ENCODE measurements at regions not wholly inside any gene's neighbourhood (a gene's known extent, or its start where the extent isn't known, plus 50 kb on each side); places are given as distances from the start of the nearest gene placed in this dataset.

- Histone ChIP-seq H3K4me1 (ENCODE audit: control insufficient read depth, extremely low read depth, insufficient read depth, low read length) (no peaks in the 10 kb centered on the region), H3K27ac (ENCODE audit: insufficient read depth, low read length) (no peak overlapping the region), H4K20me1 (ENCODE audit: control insufficient read depth, extremely low read depth, insufficient read depth, low read length) (no peaks in the 10 kb centered on the region), H3K9me3 (ENCODE audit: control insufficient read depth, insufficient read depth, low read depth, low read length) (no peaks in the 10 kb centered on the region), H3K4me3 (replicated peaks in 1 of 4; ENCODE audit: control extremely low read depth in 1 of 4, insufficient read depth in 1 of 4, low read depth in 3 of 4, low read length in 4 of 4) (no peak overlapping the region), H2AFZ (ENCODE audit: low read length) (no peak overlapping the region), H3K9ac (ENCODE audit: insufficient read depth, low read length) (no peak overlapping the region), H3K27me3 (ENCODE audit: control insufficient read depth, insufficient read depth, low read length) (no peaks in the 10 kb centered on the region), H3K79me2 (ENCODE audit: control insufficient read depth, insufficient read depth, low read length) (no peaks in the 10 kb centered on the region), H3K4me2 (ENCODE audit: extremely low read depth, insufficient read depth, low read length) (no peak overlapping the region), H3K36me3 (ENCODE audit: control insufficient read depth, insufficient read depth, low read length) (no peaks in the 10 kb centered on the region)
- TF ChIP-seq CTCF (conservative IDR thresholded peaks at IDR 0.05 in 1 of 2, IDR thresholded peaks at IDR 0.05 in 1 of 2; ENCODE audit: low read depth in 1 of 2, low read length in 2 of 2) (no peak), EZH2 (IDR thresholded peaks at IDR 0.05; ENCODE audit: low read length, missing control alignments) (no peak)
- no peak for DNase-seq (ENCODE audit: low read depth in 2 of 2)
Observed at GRCh38 chr11:16512899-16513241, 156.5 kb upstream of the SOX6 start.

DNA sequence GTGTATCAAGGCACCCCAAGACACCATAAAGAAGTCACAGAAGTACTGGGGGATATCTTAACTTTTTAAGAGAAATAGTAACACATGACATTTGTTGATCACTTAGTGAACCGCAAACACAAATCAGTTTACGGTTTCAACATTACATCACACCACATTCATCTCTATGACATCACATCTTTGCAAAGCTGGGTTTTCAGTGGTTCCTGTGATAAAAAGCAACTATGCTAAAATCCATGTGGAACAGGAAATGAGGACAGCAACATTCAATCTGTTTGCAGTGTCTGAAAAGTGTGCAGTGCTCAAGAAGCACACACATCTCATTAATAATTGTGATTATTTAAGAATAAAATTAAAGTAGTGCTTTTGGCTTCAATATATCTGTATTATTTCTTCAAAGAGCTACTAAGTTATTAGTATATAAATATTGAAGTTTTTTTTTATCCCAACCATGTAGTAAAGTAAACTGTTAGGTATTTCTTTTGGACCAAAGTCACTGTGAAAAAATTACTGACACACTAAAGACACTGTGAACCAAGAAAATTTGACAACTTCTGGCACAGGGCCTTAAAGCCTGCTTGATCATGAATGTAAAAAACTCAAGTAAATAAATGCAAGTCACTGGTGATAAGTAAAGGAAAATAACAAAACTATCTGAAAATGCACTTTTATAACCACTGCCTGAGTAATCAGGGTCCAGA is 156.0 kb upstream of the SOX6 start:
- Histone ChIP-seq H3K4me1 (ENCODE audit: control insufficient read depth, extremely low read depth, insufficient read depth, low read length) (no peaks in the 10 kb centered on the region), H3K27ac (ENCODE audit: insufficient read depth, low read length) (no peak overlapping the region), H3K36me3 (ENCODE audit: control insufficient read depth, insufficient read depth, low read length) (no peaks in the 10 kb centered on the region), H3K27me3 (ENCODE audit: control insufficient read depth, insufficient read depth, low read length) (no peaks in the 10 kb centered on the region), H2AFZ (ENCODE audit: low read length) (no peak overlapping the region), H3K79me2 (ENCODE audit: control insufficient read depth, insufficient read depth, low read length) (no peaks in the 10 kb centered on the region), H3K9ac (ENCODE audit: insufficient read depth, low read length) (no peak overlapping the region), H3K4me3 (replicated peaks in 1 of 4; ENCODE audit: control extremely low read depth in 1 of 4, insufficient read depth in 1 of 4, low read depth in 3 of 4, low read length in 4 of 4) (no peak overlapping the region), H3K9me3 (ENCODE audit: control insufficient read depth, insufficient read depth, low read depth, low read length) (no peaks in the 10 kb centered on the region), H3K4me2 (ENCODE audit: extremely low read depth, insufficient read depth, low read length) (no peak overlapping the region), H4K20me1 (ENCODE audit: control insufficient read depth, extremely low read depth, insufficient read depth, low read length) (no peaks in the 10 kb centered on the region)
- peak; percentile 9 to 51 for DNase-seq (ENCODE audit: low read depth in 2 of 2)
- no peak for TF ChIP-seq EZH2 (IDR thresholded peaks at IDR 0.05; ENCODE audit: low read length, missing control alignments)
- TF ChIP-seq CTCF (conservative IDR thresholded peaks at IDR 0.05 in 1 of 2, IDR thresholded peaks at IDR 0.05 in 1 of 2; ENCODE audit: low read depth in 1 of 2, low read length in 2 of 2), result no peak

GRCh38 chr11:16511116-16512114 is 155.1 kb upstream of the SOX6 start:
- no peak overlapping the region for H3K4me3 ChIP-seq (replicated peaks in 1 of 4; ENCODE audit: control extremely low read depth in 1 of 4, insufficient read depth in 1 of 4, low read depth in 3 of 4, low read length in 4 of 4)
- H3K79me2 ChIP-seq (ENCODE audit: control insufficient read depth, insufficient read depth, low read length), result no peaks in the 10 kb centered on the region
- no peaks in the 10 kb centered on the region for H3K27me3 ChIP-seq (ENCODE audit: control insufficient read depth, insufficient read depth, low read length)
- H3K9me3 ChIP-seq (ENCODE audit: control insufficient read depth, insufficient read depth, low read depth, low read length), result no peaks in the 10 kb centered on the region
- no peaks in the 10 kb centered on the region for H3K36me3 ChIP-seq (ENCODE audit: control insufficient read depth, insufficient read depth, low read length)
- H3K4me2 ChIP-seq (ENCODE audit: extremely low read depth, insufficient read depth, low read length), result no peak overlapping the region
- H3K4me1 ChIP-seq (ENCODE audit: control insufficient read depth, extremely low read depth, insufficient read depth, low read length), result no peaks in the 10 kb centered on the region
- TF ChIP-seq EZH2 (IDR thresholded peaks at IDR 0.05; ENCODE audit: low read length, missing control alignments), result no peak
- no peak for TF ChIP-seq CTCF (conservative IDR thresholded peaks at IDR 0.05 in 1 of 2, IDR thresholded peaks at IDR 0.05 in 1 of 2; ENCODE audit: low read depth in 1 of 2, low read length in 2 of 2)
- no peaks in the 10 kb centered on the region for H4K20me1 ChIP-seq (ENCODE audit: control insufficient read depth, extremely low read depth, insufficient read depth, low read length)
- no peak overlapping the region for H3K27ac ChIP-seq (ENCODE audit: insufficient read depth, low read length)
- DNase-seq (ENCODE audit: low read depth in 2 of 2), result peak; percentile 80 to 91
- no peak overlapping the region for H2AFZ ChIP-seq (ENCODE audit: low read length)
- no peak overlapping the region for H3K9ac ChIP-seq (ENCODE audit: insufficient read depth, low read length)

Measured in fibroblast of lung (primary cell).